DND-41 (cell line): ENCODE measurements at regions not wholly inside any gene's neighbourhood (a gene's known extent, or its start where the extent isn't known, plus 50 kb on each side); places are given as distances from the start of the nearest gene placed in this dataset.

ENCODE experiments used
- ATAC-seq: fragments of 200-7000 bp; cut with Tn5 transposase; 3 replicates; pipeline ENCODE4 v1.9.1; 2021; ENCODE audit warnings: low read depth; ENCODE audit not compliant: insufficient read depth
- DNase-seq: peaks from one replicate; pipeline ENCODE4 v3.0.0-alpha.2; 2020
- H2AFZ ChIP-seq: 2 replicates; pipeline ENCODE4 v1.6.0; 2012; ENCODE audit warnings: low read depth, low read length
- H3K27ac ChIP-seq: 2 replicates; pipeline ENCODE4 v1.5.1; 2012; ENCODE audit warnings: low read length, inconsistent platforms
- H3K27me3 ChIP-seq: fragments of 200-600 bp; sonication (generic); 2 replicates; pipeline ENCODE4 v1.6.0; 2012; ENCODE audit warnings: low read length, mild to moderate bottlenecking, inconsistent platforms; ENCODE audit not compliant: insufficient read depth, poor library complexity
- H3K36me3 ChIP-seq: 2 replicates; pipeline ENCODE4 v1.5.1; 2012; ENCODE audit warnings: low read length, inconsistent platforms; ENCODE audit not compliant: insufficient read depth
- H3K4me1 ChIP-seq: 2 replicates; pipeline ENCODE4 v1.5.1; 2012; ENCODE audit warnings: mild to moderate bottlenecking, low read length; ENCODE audit not compliant: insufficient read depth
- H3K4me2 ChIP-seq: 2 replicates; pipeline ENCODE4 v1.6.0; 2012; ENCODE audit warnings: mild to moderate bottlenecking, moderate library complexity, low read length, inconsistent platforms; ENCODE audit not compliant: insufficient read depth
- H3K4me3 ChIP-seq, 2 experiments: fragments of 200-600 bp in 1 of 2; shearing (Covaris generic) in 1 of 2; 2 replicates each; pipeline ENCODE4 v1.5.1; 2012 to 2016; ENCODE audit warnings: inconsistent platforms in 2 of 2, low read length in 2 of 2, mild to moderate bottlenecking in 2 of 2, low read depth in 1 of 2, moderate library complexity in 1 of 2
- H3K79me2 ChIP-seq: 2 replicates; pipeline ENCODE4 v1.6.0; 2012; ENCODE audit warnings: low read length, inconsistent platforms; ENCODE audit not compliant: insufficient read depth
- H3K9ac ChIP-seq: 2 replicates; pipeline ENCODE4 v1.6.0; 2012; ENCODE audit warnings: low read depth, mild to moderate bottlenecking, inconsistent platforms, low read length, moderate library complexity
- H3K9me3 ChIP-seq: 2 replicates; pipeline ENCODE4 v1.5.1; 2012; ENCODE audit warnings: low read length, moderate library complexity, mild to moderate bottlenecking, inconsistent platforms; ENCODE audit not compliant: insufficient read depth, severe bottlenecking
- H4K20me1 ChIP-seq: 2 replicates; pipeline ENCODE4 v1.6.0; 2012; ENCODE audit warnings: low read length; ENCODE audit not compliant: insufficient read depth
- EZH2 ChIP-seq: IDR thresholded peaks from 3 replicates; pipeline ENCODE4 v1.6.1; 2012; ENCODE audit warnings: borderline replicate concordance, low read depth, mild to moderate bottlenecking, moderate library complexity, low read length, inconsistent platforms; ENCODE audit not compliant: severe bottlenecking
- TF ChIP-seq, protein P1 (sequence below): IDR thresholded peaks from 2 replicates; pipeline ENCODE4 v1.5.1; 2012; ENCODE audit warnings: borderline replicate concordance, low read length, moderate library complexity, mild to moderate bottlenecking; ENCODE audit not compliant: poor library complexity, severe bottlenecking; ENCODE audit errors: extremely low read depth

DNA sequence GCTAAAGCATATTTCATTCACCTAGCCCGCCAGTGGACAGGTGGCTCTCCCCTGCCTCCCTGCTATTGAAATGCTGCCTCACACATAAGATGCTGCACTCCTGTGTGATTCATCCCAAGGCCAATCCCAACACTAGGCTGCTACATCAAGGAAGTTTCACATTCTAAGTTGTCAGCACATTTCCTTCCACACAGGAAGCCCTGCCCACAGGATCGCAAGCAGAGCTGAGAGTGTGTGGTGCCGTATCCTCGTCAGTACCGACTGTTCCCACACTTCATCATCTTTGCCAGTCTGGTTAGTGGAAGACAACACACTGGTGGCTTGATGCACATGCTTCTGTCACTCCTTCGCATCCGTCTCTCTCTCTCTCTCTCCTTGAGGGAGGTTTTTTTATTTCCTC is 194.3 kb upstream of the PPP2R2D start:
- Histone ChIP-seq H3K4me3 (no peak overlapping the region), H3K9me3 (no peaks in the 10 kb centered on the region), H3K27me3 (no peaks in the 10 kb centered on the region), H2AFZ (no peak overlapping the region), H3K79me2 (no peaks in the 10 kb centered on the region), H4K20me1 (no peaks in the 10 kb centered on the region), H3K4me2 (no peak overlapping the region), H3K4me1 (no peaks in the 10 kb centered on the region), H3K36me3 (no peaks in the 10 kb centered on the region), H3K9ac (no peak overlapping the region), H3K27ac (no peak overlapping the region)
- no peak for ATAC-seq
- no peak for TF ChIP-seq EZH2
- TF ChIP-seq, protein P1, sequence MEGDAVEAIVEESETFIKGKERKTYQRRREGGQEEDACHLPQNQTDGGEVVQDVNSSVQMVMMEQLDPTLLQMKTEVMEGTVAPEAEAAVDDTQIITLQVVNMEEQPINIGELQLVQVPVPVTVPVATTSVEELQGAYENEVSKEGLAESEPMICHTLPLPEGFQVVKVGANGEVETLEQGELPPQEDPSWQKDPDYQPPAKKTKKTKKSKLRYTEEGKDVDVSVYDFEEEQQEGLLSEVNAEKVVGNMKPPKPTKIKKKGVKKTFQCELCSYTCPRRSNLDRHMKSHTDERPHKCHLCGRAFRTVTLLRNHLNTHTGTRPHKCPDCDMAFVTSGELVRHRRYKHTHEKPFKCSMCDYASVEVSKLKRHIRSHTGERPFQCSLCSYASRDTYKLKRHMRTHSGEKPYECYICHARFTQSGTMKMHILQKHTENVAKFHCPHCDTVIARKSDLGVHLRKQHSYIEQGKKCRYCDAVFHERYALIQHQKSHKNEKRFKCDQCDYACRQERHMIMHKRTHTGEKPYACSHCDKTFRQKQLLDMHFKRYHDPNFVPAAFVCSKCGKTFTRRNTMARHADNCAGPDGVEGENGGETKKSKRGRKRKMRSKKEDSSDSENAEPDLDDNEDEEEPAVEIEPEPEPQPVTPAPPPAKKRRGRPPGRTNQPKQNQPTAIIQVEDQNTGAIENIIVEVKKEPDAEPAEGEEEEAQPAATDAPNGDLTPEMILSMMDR, result no peak
- DNase-seq, result no peak

DNA sequence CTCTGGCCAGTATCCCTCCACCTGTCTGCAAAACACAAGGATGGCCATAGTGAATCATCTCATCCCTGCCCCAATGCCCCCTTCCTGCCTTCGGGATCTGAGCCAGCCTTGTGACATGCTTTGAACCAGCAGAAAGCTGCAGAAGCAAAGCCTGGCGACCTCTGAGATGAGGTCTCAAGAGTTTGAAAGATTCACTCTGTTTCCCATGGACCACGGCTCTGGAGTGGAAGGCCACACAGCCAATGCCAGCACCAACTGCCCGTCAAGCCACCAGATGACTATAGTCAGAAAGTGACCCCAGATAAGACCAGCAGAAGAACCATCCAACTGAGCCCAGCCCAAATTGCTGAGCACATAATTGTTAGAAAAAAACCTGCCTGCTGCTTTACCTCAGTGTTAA is 193.9 kb upstream of the PPP2R2D start:
- Histone ChIP-seq H3K79me2 (no peaks in the 10 kb centered on the region), H4K20me1 (no peaks in the 10 kb centered on the region), H3K27me3 (no peaks in the 10 kb centered on the region), H3K4me1 (no peaks in the 10 kb centered on the region), H3K4me3 (no peak overlapping the region), H2AFZ (no peak overlapping the region), H3K4me2 (no peak overlapping the region), H3K9ac (no peak overlapping the region), H3K36me3 (no peaks in the 10 kb centered on the region), H3K9me3 (no peaks in the 10 kb centered on the region), H3K27ac (no peak overlapping the region)
- ATAC-seq, result no peak
- no peak for TF ChIP-seq EZH2
- TF ChIP-seq, protein P1, result no peak
- no peak for DNase-seq

DNA sequence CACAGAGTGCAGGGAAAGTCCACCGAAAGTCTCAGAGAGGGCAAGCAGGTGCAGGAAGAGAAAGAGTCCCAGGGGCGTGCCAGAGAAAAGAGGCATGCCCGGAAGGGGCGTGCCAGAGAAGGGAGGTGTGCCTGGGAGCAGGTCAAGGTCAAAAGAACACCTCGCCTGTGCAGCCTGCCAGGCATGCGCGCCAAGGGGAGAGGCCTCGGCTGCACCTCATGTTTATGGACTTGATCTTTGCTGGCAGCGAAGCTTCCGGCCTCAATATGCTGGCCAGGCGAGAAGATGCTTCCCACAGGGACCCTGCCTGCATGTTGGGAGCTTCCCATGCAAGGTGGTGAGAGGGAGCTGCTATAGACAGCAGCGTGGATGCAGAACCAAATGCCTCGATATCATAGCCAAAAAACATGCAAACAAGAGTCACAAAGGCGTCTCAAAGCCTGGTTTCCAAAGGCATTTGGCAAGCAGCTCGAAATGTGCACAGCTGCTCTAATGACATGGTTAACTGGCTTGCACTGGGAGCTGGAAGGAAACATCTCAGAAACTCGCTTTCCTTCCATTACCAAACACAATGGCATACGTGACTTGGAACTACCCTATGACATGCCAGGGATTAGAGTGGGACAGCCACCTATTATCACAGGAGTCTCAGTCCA is 192.5 kb upstream of the PPP2R2D start:
- H3K79me2 ChIP-seq, result no peaks in the 10 kb centered on the region
- no peak overlapping the region for H3K9ac ChIP-seq
- no peaks in the 10 kb centered on the region for H3K9me3 ChIP-seq
- ATAC-seq, result no peak
- H2AFZ ChIP-seq, result no peak overlapping the region
- no peak overlapping the region for H3K4me3 ChIP-seq
- no peak overlapping the region for H3K27ac ChIP-seq
- no peak overlapping the region for H3K4me2 ChIP-seq
- H4K20me1 ChIP-seq, result no peaks in the 10 kb centered on the region
- TF ChIP-seq, protein P1, result no peak
- TF ChIP-seq EZH2, result no peak
- no peaks in the 10 kb centered on the region for H3K36me3 ChIP-seq
- no peaks in the 10 kb centered on the region for H3K27me3 ChIP-seq
- no peaks in the 10 kb centered on the region for H3K4me1 ChIP-seq
- no peak for DNase-seq
